HCT116 (cell line): ENCODE measurements at regions not wholly inside any gene's neighbourhood (a gene's known extent, or its start where the extent isn't known, plus 50 kb on each side); places are given as distances from the start of the nearest gene placed in this dataset.

ENCODE experiments used
- ATAC-seq: fragments of 200-7000 bp; cut with Tn5 transposase; 2 replicates; pipeline ENCODE4 v1.9.1; 2020; ENCODE audit warnings: mild to moderate bottlenecking, moderate library complexity
- BruUV-seq: library from RNA; stranded (reverse); fragments of 400-500 nt; replicated peaks from 2 replicates; lab custom pipeline; 2021; lab: Mats Ljungman, UMichigan
- CTCF ChIA-PET: fragments of 300-600 bp; sonication (Branson Sonifier 250); formaldehyde crosslinking; loops from one replicate; lab custom pipeline; 2021; ENCODE audit warnings: antibody characterized with exemption; lab: Charles Lee
- POLR2A ChIA-PET: fragments of 300-600, 350-600 bp; sonication (Branson Sonifier 250); formaldehyde crosslinking; loops from one replicate; lab custom pipeline; 2021; ENCODE audit warnings: antibody characterized with exemption; lab: Charles Lee
- RAD21 ChIA-PET, 2 experiments: fragments of 300-600 bp; sonication (Branson Sonifier 250); formaldehyde crosslinking; loops; one replicate each; lab custom pipeline; 2023; ENCODE audit warnings: low total read pairs in 2 of 2; ENCODE audit not compliant: uncharacterized antibody in 2 of 2, unreplicated experiment in 2 of 2, low non-redundant PET in 1 of 2; lab: Charles Lee
- DNase-seq: peaks from one replicate; pipeline ENCODE4 v3.0.0-alpha.2; 2010; ENCODE audit warnings: low read depth, low spot score
- H2AFZ ChIP-seq: fragments of 200-600 bp; shearing (Covaris generic), sonication (generic); 2 replicates; pipeline ENCODE4 v1.6.1; 2017; ENCODE audit warnings: low read depth, mixed run types, mixed read lengths, antibody characterized with exemption, low read length; ENCODE audit not compliant: poor library complexity, severe bottlenecking
- H3K27ac ChIP-seq: 2 replicates; pipeline ENCODE4 v1.5.1; 2012; ENCODE audit warnings: low read depth, low read length
- H3K27me3 ChIP-seq: fragments of 200-600 bp; sonication (generic); 2 replicates; pipeline ENCODE4 v1.6.1; 2016; ENCODE audit warnings: mixed run types, low read length, mixed read lengths; ENCODE audit not compliant: insufficient read depth
- H3K36me3 ChIP-seq, 2 experiments: fragments of 200-500 bp in 1 of 2; fragments of 200-600 bp in 1 of 2; sonication (Bioruptor generic) in 1 of 2; sonication (generic) in 1 of 2; 2 replicates each; pipeline versions ENCODE4 v1.5.1 to v1.6.1; 2014 to 2016; ENCODE audit warnings: low read length in 2 of 2, inconsistent platforms in 1 of 2, mixed read lengths in 1 of 2, mixed run types in 1 of 2; ENCODE audit not compliant: insufficient read depth in 2 of 2, control insufficient read depth in 1 of 2
- H3K4me1 ChIP-seq, 2 experiments: fragments of 200-600 bp in 1 of 2; sonication (generic) in 1 of 2; 2 replicates each; pipeline versions ENCODE4 v1.5.1 to v1.6.1; 2012 to 2017; ENCODE audit warnings: low read length in 2 of 2, inconsistent platforms in 1 of 2, mild to moderate bottlenecking in 1 of 2, mixed read lengths in 1 of 2, mixed run types in 1 of 2, moderate library complexity in 1 of 2; ENCODE audit not compliant: insufficient read depth in 2 of 2, control insufficient read depth in 1 of 2
- H3K4me2 ChIP-seq: fragments of 200-600 bp; sonication (generic); 2 replicates; pipeline ENCODE4 v1.6.1; 2017; ENCODE audit warnings: mixed run types, low read length, mixed read lengths
- H3K4me3 ChIP-seq, 2 experiments: fragments of 200-600 bp in 1 of 2; sonication (generic) in 1 of 2; replicated peaks in 1 of 2; 2 replicates each; pipeline ENCODE4 v1.5.1; 2011 to 2016; ENCODE audit warnings: low read length in 2 of 2, control low read depth in 1 of 2, low read depth in 1 of 2, mild to moderate bottlenecking in 1 of 2, mixed read lengths in 1 of 2, mixed run types in 1 of 2
- H3K79me2 ChIP-seq: fragments of 200-600 bp; sonication (generic); 2 replicates; pipeline ENCODE4 v1.6.1; 2017; ENCODE audit warnings: mild to moderate bottlenecking, mixed run types, low read length, moderate library complexity, mixed read lengths; ENCODE audit not compliant: insufficient read depth
- H3K9ac ChIP-seq: fragments of 200-600 bp; sonication (generic); 2 replicates; pipeline ENCODE4 v1.6.1; 2016; ENCODE audit warnings: low read length, mixed read lengths
- H3K9me2 ChIP-seq: fragments of 200-600 bp; sonication (generic), shearing (Covaris generic); 2 replicates; pipeline ENCODE4 v1.6.1; 2017; ENCODE audit warnings: mixed run types, mild to moderate bottlenecking, moderate library complexity; ENCODE audit not compliant: insufficient read depth
- H3K9me3 ChIP-seq, 2 experiments: fragments of 200-500 bp in 1 of 2; fragments of 200-600 bp in 1 of 2; sonication (Bioruptor generic) in 1 of 2; sonication (generic) in 1 of 2; 2 replicates each; pipeline ENCODE4 v1.6.1; 2014 to 2017; ENCODE audit warnings: low read length in 2 of 2, mixed read lengths in 2 of 2, inconsistent platforms in 1 of 2, low read depth in 1 of 2, mild to moderate bottlenecking in 1 of 2, mixed run types in 1 of 2, moderate library complexity in 1 of 2; ENCODE audit not compliant: control insufficient read depth in 1 of 2, insufficient read depth in 1 of 2
- H4K20me1 ChIP-seq: fragments of 200-600 bp; sonication (generic), shearing (Covaris generic); 2 replicates; pipeline ENCODE4 v1.6.1; 2017; ENCODE audit warnings: mixed run types, mild to moderate bottlenecking, moderate library complexity; ENCODE audit not compliant: insufficient read depth
- CBX3 ChIP-seq: IDR thresholded peaks from 2 replicates; pipeline ENCODE4 v1.6.1; 2012; ENCODE audit warnings: low read depth
- CEBPB ChIP-seq: IDR thresholded peaks from 2 replicates; pipeline ENCODE4 v1.6.1; 2012; ENCODE audit warnings: low read depth
- EGR1 ChIP-seq: IDR thresholded peaks from 2 replicates; pipeline ENCODE4 v1.6.1; 2012; ENCODE audit warnings: low read depth
- ELF1 ChIP-seq: IDR thresholded peaks from 2 replicates; pipeline ENCODE4 v1.6.1; 2012; ENCODE audit warnings: low read depth, borderline replicate concordance
- EZH2phosphoT487 ChIP-seq: fragments of 200-600 bp; IDR thresholded peaks from 2 replicates; pipeline ENCODE4 v1.6.1; 2018; ENCODE audit warnings: antibody characterized with exemption, borderline replicate concordance
- FOSL1 ChIP-seq: IDR thresholded peaks from 2 replicates; pipeline ENCODE4 v1.6.1; 2012; ENCODE audit warnings: low read depth
- JUND ChIP-seq: IDR thresholded peaks from 2 replicates; pipeline ENCODE4 v1.6.1; 2012
- POLR2AphosphoS5 ChIP-seq: IDR thresholded peaks from 2 replicates; pipeline ENCODE4 v1.6.1; 2011; ENCODE audit warnings: mild to moderate bottlenecking, low read depth, low read length, moderate library complexity
- RAD21 ChIP-seq: IDR thresholded peaks from 2 replicates; pipeline ENCODE4 v1.6.1; 2012; ENCODE audit warnings: low read depth, mild to moderate bottlenecking
- REST ChIP-seq: IDR thresholded peaks from 2 replicates; pipeline ENCODE4 v1.6.1; 2012; ENCODE audit warnings: low read depth
- SIN3A ChIP-seq: IDR thresholded peaks from 2 replicates; pipeline ENCODE4 v1.6.1; 2012; ENCODE audit warnings: low read depth
- SRF ChIP-seq: IDR thresholded peaks from 2 replicates; pipeline ENCODE4 v1.6.1; 2012; ENCODE audit warnings: low read depth
- TCF7L2 ChIP-seq: IDR thresholded peaks from 2 replicates; pipeline ENCODE4 v1.7.0; 2011; ENCODE audit warnings: borderline replicate concordance, inconsistent platforms; ENCODE audit not compliant: insufficient read depth, insufficient read length; ENCODE audit errors: extremely low read depth
- YY1 ChIP-seq: IDR thresholded peaks from 2 replicates; pipeline ENCODE4 v1.6.1; 2011; ENCODE audit warnings: low read length, low read depth, moderate library complexity, mild to moderate bottlenecking; ENCODE audit not compliant: insufficient replicate concordance; ENCODE audit errors: extremely low read depth
- ZBTB33 ChIP-seq: IDR thresholded peaks from 2 replicates; pipeline ENCODE4 v1.6.1; 2011; ENCODE audit warnings: mild to moderate bottlenecking, low read length, moderate library complexity; ENCODE audit not compliant: insufficient replicate concordance; ENCODE audit errors: extremely low read depth
- ZFX ChIP-seq: fragments of 450-650 bp; IDR thresholded peaks from 2 replicates; pipeline ENCODE4 v1.6.1; 2017
- ZNF274 ChIP-seq: fragments of 200-500 bp; sonication (Bioruptor generic); IDR thresholded peaks from 2 replicates; pipeline ENCODE4 v1.6.1; 2014; ENCODE audit warnings: mild to moderate bottlenecking, low read depth, low read length, inconsistent platforms
- intact Hi-C: fragments of 100-400 bp; cut with micrococcal nuclease; formaldehyde crosslinking; loops from 2 replicates; pipeline ENCODE4 v1.10.0; 2022
- TF ChIP-seq, protein P1 (sequence below), 3 experiments: fragments of 200-600 bp in 1 of 3; sonication (generic) in 1 of 3; IDR thresholded peaks in 2 of 3; conservative IDR thresholded peaks in 1 of 3; 2 replicates each; pipeline ENCODE4 v1.5.1; 2012 to 2017; ENCODE audit warnings: low read depth in 2 of 3, low read length in 2 of 3, antibody characterized with exemption in 1 of 3, borderline replicate concordance in 1 of 3, control low read depth in 1 of 3, mild to moderate bottlenecking in 1 of 3, mixed read lengths in 1 of 3, mixed run types in 1 of 3, moderate library complexity in 1 of 3; ENCODE audit not compliant: insufficient read depth in 1 of 3
- TF ChIP-seq, protein P2 (sequence below): IDR thresholded peaks from 2 replicates; pipeline ENCODE4 v1.6.1; 2012

- Histone ChIP-seq H3K36me3 (no peaks in the 10 kb centered on the region), H3K4me2 (no peak overlapping the region), H2AFZ (no peak overlapping the region), H3K9ac (no peak overlapping the region), H3K9me3 (peaks cover 9 to 22% of the 10 kb centered on the region in 2 experiments; a peak in 2 of 4 replicates), H3K4me3 (no peak overlapping the region), H3K27me3 (no peaks in the 10 kb centered on the region)
- ChIA-PET CTCF (interaction anchor here (1.3 kb wide), 1 partner anchor 387 kb away, joined by 3 read pairs; no protein-coding TSS in a partner anchor), POLR2A (no interaction called here), RAD21 (no interaction called here)
- ATAC-seq = no peak
- intact Hi-C loops = no loop called here
- no peak for TF ChIP-seq ZFX
- no peak for TF ChIP-seq ZNF274
- no peak for TF ChIP-seq FOSL1
- TF ChIP-seq YY1 = no peak
- TF ChIP-seq JUND = no peak
- no peak for TF ChIP-seq EGR1
- no peak for TF ChIP-seq CBX3
- TF ChIP-seq, protein P1, sequence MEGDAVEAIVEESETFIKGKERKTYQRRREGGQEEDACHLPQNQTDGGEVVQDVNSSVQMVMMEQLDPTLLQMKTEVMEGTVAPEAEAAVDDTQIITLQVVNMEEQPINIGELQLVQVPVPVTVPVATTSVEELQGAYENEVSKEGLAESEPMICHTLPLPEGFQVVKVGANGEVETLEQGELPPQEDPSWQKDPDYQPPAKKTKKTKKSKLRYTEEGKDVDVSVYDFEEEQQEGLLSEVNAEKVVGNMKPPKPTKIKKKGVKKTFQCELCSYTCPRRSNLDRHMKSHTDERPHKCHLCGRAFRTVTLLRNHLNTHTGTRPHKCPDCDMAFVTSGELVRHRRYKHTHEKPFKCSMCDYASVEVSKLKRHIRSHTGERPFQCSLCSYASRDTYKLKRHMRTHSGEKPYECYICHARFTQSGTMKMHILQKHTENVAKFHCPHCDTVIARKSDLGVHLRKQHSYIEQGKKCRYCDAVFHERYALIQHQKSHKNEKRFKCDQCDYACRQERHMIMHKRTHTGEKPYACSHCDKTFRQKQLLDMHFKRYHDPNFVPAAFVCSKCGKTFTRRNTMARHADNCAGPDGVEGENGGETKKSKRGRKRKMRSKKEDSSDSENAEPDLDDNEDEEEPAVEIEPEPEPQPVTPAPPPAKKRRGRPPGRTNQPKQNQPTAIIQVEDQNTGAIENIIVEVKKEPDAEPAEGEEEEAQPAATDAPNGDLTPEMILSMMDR (IDR thresholded peaks at IDR 0.05 in 2 of 3, conservative IDR thresholded peaks at IDR 0.05 in 1 of 3; ENCODE audit: borderline replicate concordance in 1 of 3, insufficient read depth in 1 of 3, low read depth in 2 of 3, low read length in 2 of 3) = no peak
- TF ChIP-seq REST = no peak
- no peak for TF ChIP-seq ELF1
- no peak for TF ChIP-seq CEBPB
- TF ChIP-seq EZH2phosphoT487 = no peak
- TF ChIP-seq POLR2AphosphoS5 = no peak
- TF ChIP-seq SIN3A = no peak
- TF ChIP-seq, protein P2, sequence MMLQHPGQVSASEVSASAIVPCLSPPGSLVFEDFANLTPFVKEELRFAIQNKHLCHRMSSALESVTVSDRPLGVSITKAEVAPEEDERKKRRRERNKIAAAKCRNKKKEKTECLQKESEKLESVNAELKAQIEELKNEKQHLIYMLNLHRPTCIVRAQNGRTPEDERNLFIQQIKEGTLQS = no peak
- TF ChIP-seq TCF7L2 = no peak
- no peak for TF ChIP-seq SRF
- TF ChIP-seq ZBTB33 = no peak
- no peak for TF ChIP-seq RAD21
- TF ChIP-seq, all 23 proteins: peak for 0
- no peaks in the 10 kb centered on the region for H4K20me1 ChIP-seq
- H3K4me1 ChIP-seq = no peaks in the 10 kb centered on the region
- H3K9me2 ChIP-seq = no peaks in the 10 kb centered on the region
- no peak for DNase-seq
- no peak overlapping the region for H3K27ac ChIP-seq
- no TSS peak for BruUV-seq
- H3K79me2 ChIP-seq = no peaks in the 10 kb centered on the region
Measured at GRCh38 chr17:69913616-69914015, 161.4 kb upstream of the KCNJ16 start.
